HUES6 (cell line): ENCODE measurements at regions not wholly inside any gene's neighbourhood (a gene's known extent, or its start where the extent isn't known, plus 50 kb on each side); places are given as distances from the start of the nearest gene placed in this dataset.

Source experiments
- H3K27ac ChIP-seq: 2 replicates; pipeline ENCODE4 v1.7.0; 2013; ENCODE audit warnings: low read depth, mild to moderate bottlenecking, low read length, inconsistent platforms
- H3K27me3 ChIP-seq: 2 replicates; pipeline ENCODE4 v1.6.1; 2013; ENCODE audit warnings: low read length; ENCODE audit not compliant: control insufficient read depth, insufficient read depth
- H3K36me3 ChIP-seq: 2 replicates; pipeline ENCODE4 v1.6.1; 2013; ENCODE audit warnings: low read length; ENCODE audit not compliant: control insufficient read depth, insufficient read depth
- H3K4me1 ChIP-seq: 2 replicates; pipeline ENCODE4 v1.6.1; 2013; ENCODE audit warnings: low read length; ENCODE audit not compliant: control insufficient read depth, insufficient read depth
- H3K4me3 ChIP-seq: 2 replicates; pipeline ENCODE4 v1.5.1; 2013; ENCODE audit warnings: low read depth, low read length
- H3K9ac ChIP-seq: one replicate; pipeline ENCODE4 v1.6.1; 2013; ENCODE audit warnings: mild to moderate bottlenecking, low read length
- H3K9me3 ChIP-seq: 2 replicates; pipeline ENCODE4 v1.6.1; 2013; ENCODE audit warnings: low read depth, low read length; ENCODE audit not compliant: control insufficient read depth, insufficient read depth

- Histone ChIP-seq H3K4me1 (no peaks in the 10 kb centered on the region), H3K4me3 (no peak overlapping the region), H3K36me3 (no peaks in the 10 kb centered on the region), H3K27me3 (no peaks in the 10 kb centered on the region), H3K9me3 (no peaks in the 10 kb centered on the region), H3K27ac (no peak overlapping the region), H3K9ac (no peak overlapping the region)
Measured at GRCh38 chr1:22363403-22364325, 88.0 kb upstream of the ZBTB40 start.

GRCh38 chr1:22364326-22364650, 87.4 kb upstream of the ZBTB40 start:
- H3K4me3 ChIP-seq: no peak overlapping the region
- no peaks in the 10 kb centered on the region for H3K9me3 ChIP-seq
- no peak overlapping the region for H3K27ac ChIP-seq
- H3K9ac ChIP-seq: no peak overlapping the region
- H3K36me3 ChIP-seq: no peaks in the 10 kb centered on the region
- no peaks in the 10 kb centered on the region for H3K4me1 ChIP-seq
- H3K27me3 ChIP-seq: no peaks in the 10 kb centered on the region

- no peaks in the 10 kb centered on the region for H3K36me3 ChIP-seq
- H3K27ac ChIP-seq: no peak overlapping the region
- no peaks in the 10 kb centered on the region for H3K4me1 ChIP-seq
- no peaks in the 10 kb centered on the region for H3K27me3 ChIP-seq
- H3K4me3 ChIP-seq: no peak overlapping the region
- H3K9ac ChIP-seq: no peak overlapping the region
- no peaks in the 10 kb centered on the region for H3K9me3 ChIP-seq
Measured at GRCh38 chr1:22364764-22365163, 86.9 kb upstream of the ZBTB40 start.

- H3K9me3 ChIP-seq: no peaks in the 10 kb centered on the region
- no peaks in the 10 kb centered on the region for H3K4me1 ChIP-seq
- no peak overlapping the region for H3K4me3 ChIP-seq
- no peak overlapping the region for H3K27ac ChIP-seq
- H3K36me3 ChIP-seq: no peaks in the 10 kb centered on the region
- no peak overlapping the region for H3K9ac ChIP-seq
- H3K27me3 ChIP-seq: no peaks in the 10 kb centered on the region
Measured at GRCh38 chr1:22365331-22366295, 86.0 kb upstream of the ZBTB40 start.

GRCh38 chr1:22366346-22366745, 85.3 kb upstream of the ZBTB40 start:
- H3K27me3 ChIP-seq: no peaks in the 10 kb centered on the region
- H3K36me3 ChIP-seq: no peaks in the 10 kb centered on the region
- H3K4me1 ChIP-seq: no peaks in the 10 kb centered on the region
- no peaks in the 10 kb centered on the region for H3K9me3 ChIP-seq
- H3K27ac ChIP-seq: no peak overlapping the region
- no peak overlapping the region for H3K4me3 ChIP-seq
- no peak overlapping the region for H3K9ac ChIP-seq

- Histone ChIP-seq H3K9ac (no peak overlapping the region), H3K4me3 (no peak overlapping the region), H3K4me1 (no peaks in the 10 kb centered on the region), H3K27ac (no peak overlapping the region), H3K27me3 (no peaks in the 10 kb centered on the region), H3K9me3 (peaks cover 5% of the 10 kb centered on the region), H3K36me3 (no peaks in the 10 kb centered on the region)
Measured at GRCh38 chr1:22368125-22368524, 83.5 kb upstream of the ZBTB40 start.

GRCh38 chr1:22369294-22370189, 82.1 kb upstream of the ZBTB40 start:
- H3K9me3 ChIP-seq: peaks cover 12% of the 10 kb centered on the region
- H3K27ac ChIP-seq: no peak overlapping the region
- no peaks in the 10 kb centered on the region for H3K27me3 ChIP-seq
- H3K9ac ChIP-seq: no peak overlapping the region
- H3K4me1 ChIP-seq: no peaks in the 10 kb centered on the region
- H3K36me3 ChIP-seq: no peaks in the 10 kb centered on the region
- H3K4me3 ChIP-seq: no peak overlapping the region

GRCh38 chr1:22370190-22370498, 81.5 kb upstream of the ZBTB40 start:
- peaks cover 12% of the 10 kb centered on the region for H3K9me3 ChIP-seq
- H3K9ac ChIP-seq: no peak overlapping the region
- no peaks in the 10 kb centered on the region for H3K27me3 ChIP-seq
- no peak overlapping the region for H3K4me3 ChIP-seq
- no peak overlapping the region for H3K27ac ChIP-seq
- no peaks in the 10 kb centered on the region for H3K4me1 ChIP-seq
- H3K36me3 ChIP-seq: no peaks in the 10 kb centered on the region

GRCh38 chr1:22371408-22371807, 80.2 kb upstream of the ZBTB40 start:
- H3K9me3 ChIP-seq: peaks cover 12% of the 10 kb centered on the region
- no peaks in the 10 kb centered on the region for H3K36me3 ChIP-seq
- H3K4me1 ChIP-seq: peaks cover 7% of the 10 kb centered on the region; the same call in 1 of the 2 replicates
- H3K9ac ChIP-seq: no peak overlapping the region
- no peak overlapping the region for H3K27ac ChIP-seq
- H3K27me3 ChIP-seq: no peaks in the 10 kb centered on the region
- no peak overlapping the region for H3K4me3 ChIP-seq

- Histone ChIP-seq H3K36me3 (no peaks in the 10 kb centered on the region), H3K27ac (no peak overlapping the region), H3K9ac (no peak overlapping the region), H3K4me3 (no peak overlapping the region), H3K4me1 (peaks cover 7% of the 10 kb centered on the region; the same call in 1 of the 2 replicates), H3K27me3 (no peaks in the 10 kb centered on the region), H3K9me3 (peaks cover 12% of the 10 kb centered on the region)
Measured at GRCh38 chr1:22373252-22373651, 78.4 kb upstream of the ZBTB40 start.
